NT2/D1 (cell line): ENCODE measurements at regions not wholly inside any gene's neighbourhood (a gene's known extent, or its start where the extent isn't known, plus 50 kb on each side); places are given as distances from the start of the nearest gene placed in this dataset.

Experiments
- SUZ12 ChIP-seq: IDR thresholded peaks from 2 replicates; pipeline ENCODE4 v1.6.1; 2011; ENCODE audit not compliant: insufficient read length, insufficient read depth; ENCODE audit errors: extremely low read depth
- YY1 ChIP-seq: IDR thresholded peaks from 2 replicates; pipeline ENCODE4 v1.6.1; 2011; ENCODE audit not compliant: insufficient read length, insufficient read depth
- ZNF274 ChIP-seq: IDR thresholded peaks from 2 replicates; pipeline ENCODE4 v1.6.1; 2011; ENCODE audit warnings: mild to moderate bottlenecking, low read depth, low read length

- TF ChIP-seq SUZ12, result no peak
- no peak for TF ChIP-seq ZNF274
- no peak for TF ChIP-seq YY1
Measured at GRCh38 chr14:87678624-87679023, 314.4 kb downstream of the GALC start.
